Pons (tissue), 1 donor: ENCODE measurements at regions not wholly inside any gene's neighbourhood (a gene's known extent, or its start where the extent isn't known, plus 50 kb on each side); places are given as distances from the start of the nearest gene placed in this dataset.
"Not testable (repeated sequence)": the region's sequence is repeated elsewhere in the genome, so short reads cannot be mapped to it uniquely, and the experiment has no call there.

Source experiments
- DNase-seq: peaks from one replicate; pipeline ENCODE4 v3.0.0-alpha.2; 2016; ENCODE audit warnings: low spot score

DNA sequence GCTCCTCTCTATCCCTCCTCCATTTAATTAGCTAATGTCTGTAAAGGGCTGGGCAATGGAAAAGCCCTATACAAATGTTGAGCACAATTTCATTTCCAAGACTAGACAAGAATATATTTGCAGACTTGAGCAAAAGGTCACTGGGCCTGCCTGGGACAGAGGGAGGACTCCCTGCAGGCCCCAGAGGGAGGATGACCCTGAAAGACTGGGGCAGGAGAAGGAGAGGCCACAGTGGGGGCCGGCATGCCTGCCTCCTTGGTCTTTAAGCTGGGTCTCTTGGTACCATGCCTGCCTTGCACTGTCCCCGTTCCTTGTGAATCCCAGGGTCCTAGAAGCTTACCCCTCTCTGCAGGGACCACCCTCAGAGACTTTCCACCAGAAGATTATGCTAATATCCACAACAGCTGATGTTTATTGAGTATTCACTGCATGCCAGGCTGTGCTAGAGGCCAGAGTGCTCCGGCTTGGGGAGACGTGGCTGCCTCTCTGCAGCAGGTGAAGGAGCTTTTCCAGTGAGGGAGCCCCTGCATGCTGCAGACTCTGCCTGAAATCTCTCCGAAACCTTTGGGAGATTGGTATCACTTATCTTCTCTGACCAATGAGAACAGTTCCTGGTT is 72.7 kb upstream of the HSPA9 start:
- no peak for DNase-seq

DNA sequence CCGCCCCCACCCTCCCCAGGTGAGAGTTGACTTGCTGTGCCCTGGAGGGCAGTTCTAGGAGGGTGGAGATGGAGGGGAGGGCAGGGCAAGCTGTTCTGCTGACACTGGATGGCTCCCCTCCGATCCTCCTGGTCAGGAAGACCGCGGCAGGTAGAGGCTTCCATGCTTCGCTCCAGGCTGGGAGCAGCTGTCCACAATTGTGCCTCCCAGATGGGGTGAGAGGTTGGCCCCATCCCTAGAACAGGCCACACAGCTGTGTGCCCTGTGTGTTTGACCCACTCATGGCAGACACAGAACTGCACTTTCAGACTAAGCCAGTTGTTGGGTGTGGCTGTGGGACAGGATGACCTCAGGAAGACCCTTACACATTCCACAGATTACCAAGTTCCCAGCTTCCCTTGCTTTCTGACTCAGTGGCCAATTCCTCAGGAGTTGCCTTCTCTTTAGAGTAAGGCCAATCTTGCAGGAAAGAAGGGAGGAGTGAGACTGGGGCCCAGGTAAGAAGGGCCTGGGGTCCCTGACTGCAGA is 72.1 kb upstream of the HSPA9 start:
- DNase-seq, result no peak

DNA sequence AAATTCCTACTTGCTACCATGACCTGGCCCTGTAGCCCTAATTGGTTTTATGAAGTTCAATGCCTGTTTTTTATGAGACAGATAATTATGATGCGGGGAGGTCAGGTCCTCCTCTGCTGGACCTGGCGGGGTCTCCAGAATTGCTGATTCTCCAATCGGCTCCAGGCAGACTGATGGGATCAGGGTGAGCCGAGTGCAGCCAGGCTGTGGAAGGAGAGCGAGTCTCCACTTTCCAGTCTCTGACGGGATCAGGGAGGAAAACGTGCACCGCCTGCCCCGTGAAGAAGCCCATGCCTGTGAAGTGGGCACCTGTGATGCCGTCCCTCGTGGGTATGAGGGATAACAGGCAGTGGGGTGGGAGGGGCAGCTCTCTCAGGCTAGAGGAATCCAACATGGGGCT is 71.5 kb upstream of the HSPA9 start:
- DNase-seq, result no peak

DNA sequence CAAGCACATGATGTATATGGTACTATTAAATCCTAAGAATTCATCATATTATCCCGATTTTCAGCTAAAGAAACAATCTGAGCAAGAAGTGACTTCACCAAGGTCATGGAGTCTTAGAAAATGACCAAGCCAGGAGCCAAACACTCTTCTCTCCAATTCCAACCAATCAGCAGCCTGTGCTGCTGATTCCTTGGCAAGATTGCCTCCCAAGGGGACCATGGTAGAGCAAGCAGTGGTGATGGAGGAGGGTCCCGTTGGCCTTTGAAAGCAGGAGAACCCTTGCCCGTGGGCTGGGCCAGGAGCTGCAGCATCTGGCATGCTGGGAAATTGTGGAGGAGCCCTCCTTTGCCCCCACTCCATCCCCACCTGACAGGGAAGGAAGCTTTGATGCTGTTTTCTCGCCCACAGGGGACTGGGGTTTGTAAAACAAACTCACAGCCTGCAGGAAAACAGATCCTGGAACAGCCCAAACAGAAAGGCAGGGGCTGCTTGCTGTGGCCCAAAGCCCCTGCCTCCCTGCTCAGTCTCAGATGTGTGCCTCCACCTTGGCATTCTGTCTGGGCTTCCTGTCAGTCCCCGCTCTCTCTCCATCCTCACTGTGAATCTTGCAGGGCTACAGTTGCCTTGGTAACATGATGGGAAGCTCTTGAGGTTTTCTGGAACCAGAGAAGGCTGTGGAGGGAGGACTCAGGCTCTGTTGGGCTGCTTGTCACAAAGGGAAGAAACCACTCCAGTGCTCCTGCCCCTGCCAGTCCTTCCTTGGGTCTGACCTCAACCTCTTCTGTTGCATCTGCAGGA is 70.8 kb upstream of the HSPA9 start:
- DNase-seq, result no peak

DNA sequence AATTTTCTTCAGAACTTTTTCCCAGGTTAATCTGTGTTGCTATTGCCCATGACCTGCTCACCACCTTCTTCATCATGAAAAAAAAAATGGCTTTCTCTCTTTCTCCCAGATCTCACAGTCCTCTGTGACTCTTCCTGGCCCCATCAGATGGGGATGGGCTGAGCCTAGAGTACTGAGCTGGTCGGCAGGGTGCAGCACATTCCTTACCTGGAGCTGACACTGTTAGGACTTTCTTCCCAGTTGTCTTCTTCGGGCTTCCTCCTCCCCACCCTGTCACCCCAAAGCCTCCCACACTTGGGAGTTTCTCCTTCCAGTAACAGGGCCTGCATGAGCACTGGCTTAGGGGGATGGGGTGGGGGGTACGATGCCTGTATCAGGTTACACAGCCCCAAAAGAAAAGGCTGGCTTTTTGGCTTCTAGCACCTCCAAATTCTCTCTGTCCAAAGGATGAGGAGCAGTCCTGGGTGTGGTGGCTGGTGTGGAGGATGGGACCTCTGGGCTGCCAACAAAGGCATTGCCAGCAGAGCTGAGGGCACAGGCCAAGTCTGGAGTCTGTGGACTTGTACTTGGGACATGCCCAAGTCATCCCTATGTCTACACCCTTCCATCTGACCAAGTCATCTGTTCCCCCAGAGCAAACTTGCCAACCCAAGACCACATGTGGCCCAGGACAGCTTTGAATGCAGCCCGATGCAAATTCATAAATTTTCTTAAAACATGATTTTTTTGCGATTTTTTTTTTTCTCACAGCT is 68.0 kb upstream of the HSPA9 start:
- no peak for DNase-seq

DNA sequence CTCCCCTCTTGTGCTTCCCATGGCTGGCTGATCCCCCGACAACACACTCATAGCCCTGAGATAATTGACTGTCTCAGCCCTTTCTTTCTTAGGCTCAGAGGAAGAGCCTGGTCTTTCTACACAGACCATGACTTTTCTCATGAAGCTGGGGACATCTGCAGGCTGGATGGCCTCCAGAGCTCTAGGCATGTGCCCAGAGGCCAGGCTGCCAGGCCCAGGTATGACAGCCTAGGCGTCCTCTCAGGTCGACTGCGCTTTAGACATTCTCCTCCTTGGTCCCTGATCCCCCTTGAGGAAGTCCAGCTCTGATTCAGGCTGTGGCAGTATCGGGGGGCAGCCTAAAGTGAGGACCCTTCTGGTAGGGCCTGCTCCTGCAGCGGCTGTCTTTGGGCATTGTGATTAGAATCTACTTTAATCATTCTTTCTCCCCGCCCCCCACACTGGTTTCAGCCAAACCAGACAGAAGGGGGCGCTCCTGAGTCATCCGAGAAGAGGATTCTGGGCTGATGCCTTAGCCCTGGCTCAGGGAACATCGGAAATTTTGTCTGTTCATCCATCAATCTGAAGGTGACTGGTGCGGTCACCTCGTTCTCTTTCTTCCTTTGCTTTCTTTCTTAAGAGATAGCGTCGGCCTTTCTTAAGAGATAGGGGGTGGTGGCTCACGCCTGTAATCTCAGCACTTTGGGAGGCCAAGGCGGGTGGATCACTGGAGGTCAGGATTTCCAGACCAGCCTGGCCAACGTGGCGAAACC is 66.5 kb upstream of the HSPA9 start:
- DNase-seq, result peak; percentile 65

DNA sequence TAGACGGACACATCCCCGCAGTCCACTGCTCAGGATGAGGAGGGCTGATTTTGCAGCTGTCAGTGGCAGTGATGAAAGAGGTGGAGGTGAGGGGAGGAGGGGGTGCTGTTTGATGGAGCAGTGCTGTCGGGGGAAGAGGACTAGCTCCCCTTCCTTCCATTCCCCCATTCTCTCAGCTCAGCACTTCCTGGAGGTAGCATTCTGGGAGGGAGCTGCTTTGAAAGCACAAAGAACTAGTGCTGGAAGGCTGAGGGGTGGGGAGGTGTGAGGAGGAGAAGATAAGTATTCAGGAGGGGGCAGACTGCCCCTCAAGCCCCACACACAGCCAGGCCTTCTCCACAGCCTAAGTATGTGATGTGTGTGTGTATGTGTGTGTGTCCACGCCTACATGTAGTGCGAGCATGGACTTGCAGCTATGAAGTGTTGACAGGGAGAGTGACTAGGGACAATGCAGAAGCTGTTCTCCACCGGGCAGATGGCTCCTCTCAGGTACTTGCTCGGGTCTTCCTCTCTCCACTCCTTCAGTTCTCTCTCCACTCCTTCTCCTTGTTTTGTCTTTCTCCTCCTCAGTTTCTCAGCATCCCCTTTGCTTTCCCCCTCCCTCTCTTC is 65.5 kb upstream of the HSPA9 start:
- no peak for DNase-seq

DNA sequence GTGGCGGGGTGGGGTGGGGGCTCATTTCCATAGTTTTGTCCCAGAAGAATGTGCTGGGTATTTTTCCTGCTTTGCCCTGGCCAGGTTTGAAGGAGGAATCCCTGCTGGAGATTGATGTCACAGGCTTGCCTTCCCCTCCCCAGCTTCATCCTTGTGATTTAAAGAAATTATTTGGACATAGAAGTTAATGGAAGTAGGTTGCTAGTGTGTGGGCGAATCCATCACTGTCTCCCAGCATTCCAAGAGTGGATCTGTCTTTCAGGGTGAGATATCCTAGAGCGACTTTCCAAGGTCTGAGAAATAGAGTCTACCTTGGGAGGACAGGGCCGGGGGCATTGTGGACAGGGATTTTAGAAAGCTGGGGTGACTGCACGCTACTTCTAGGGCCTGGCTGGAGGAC is 64.9 kb upstream of the HSPA9 start:
- no peak for DNase-seq

DNA sequence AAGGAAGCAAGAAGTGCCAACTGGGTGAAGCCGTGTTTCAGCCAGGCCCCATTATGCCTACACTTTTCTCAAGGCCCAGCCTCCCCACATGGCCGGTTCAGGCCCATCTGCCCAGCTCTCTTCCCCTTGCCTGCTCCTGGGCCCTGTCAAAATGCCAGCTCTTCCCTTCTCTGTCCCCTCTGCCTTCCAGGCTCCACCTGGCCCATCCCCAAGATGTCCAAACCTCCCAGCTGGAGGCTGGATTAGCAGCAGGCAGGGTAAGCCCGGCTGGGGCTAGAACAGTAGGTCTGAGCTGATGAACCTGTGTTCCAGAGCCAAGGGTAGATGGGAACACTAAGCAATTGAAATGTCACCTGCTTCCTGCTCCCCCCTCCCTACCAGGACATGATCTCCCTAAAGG is 64.1 kb upstream of the HSPA9 start:
- DNase-seq, result no peak

DNA sequence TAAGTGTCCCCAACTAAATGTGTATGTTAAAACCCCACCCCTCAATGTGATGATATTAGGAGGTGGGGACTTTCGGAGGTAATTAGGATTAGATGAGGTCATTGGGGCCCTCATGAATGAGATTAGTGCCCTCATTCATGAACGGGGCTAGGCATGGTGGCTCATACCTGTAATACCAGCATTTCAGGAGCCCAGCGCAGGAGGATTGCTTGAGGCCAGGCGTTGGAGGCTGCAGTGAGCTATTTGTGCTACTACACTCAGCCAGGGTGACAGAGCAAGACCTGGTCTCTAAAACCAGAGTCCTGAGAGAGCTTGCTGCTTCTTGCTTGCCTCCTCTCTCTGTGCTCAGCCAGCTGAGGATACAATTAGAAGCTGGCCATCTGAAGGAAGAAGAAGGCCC is 62.1 kb upstream of the HSPA9 start:
- DNase-seq, result no peak

DNA sequence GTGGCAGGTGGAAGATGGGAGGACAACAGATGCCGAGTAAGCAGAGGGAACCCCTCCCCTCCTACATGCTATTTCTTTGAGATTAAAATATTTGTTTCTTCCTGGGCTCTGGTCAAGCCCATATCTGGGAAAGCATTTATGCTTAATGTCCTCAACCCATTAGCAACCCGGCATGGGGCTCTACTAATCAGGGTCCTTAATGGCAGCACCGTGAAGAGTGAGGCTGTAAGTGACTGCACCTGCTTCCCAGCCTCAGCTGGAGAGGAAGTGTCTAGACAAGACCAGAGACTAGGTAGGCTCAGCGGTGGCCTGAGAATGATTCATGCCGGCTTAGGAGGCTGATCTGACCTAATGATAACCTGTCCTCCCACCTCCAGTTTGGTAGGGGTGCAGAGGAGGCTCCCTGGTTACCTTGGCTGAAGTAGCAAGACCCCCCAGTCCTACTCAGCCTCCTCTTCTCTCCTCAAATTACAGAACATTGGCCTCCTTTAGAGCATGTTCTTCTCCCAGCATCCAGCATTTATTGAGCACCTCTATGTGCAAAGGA is 61.3 kb upstream of the HSPA9 start:
- DNase-seq, result no peak

DNA sequence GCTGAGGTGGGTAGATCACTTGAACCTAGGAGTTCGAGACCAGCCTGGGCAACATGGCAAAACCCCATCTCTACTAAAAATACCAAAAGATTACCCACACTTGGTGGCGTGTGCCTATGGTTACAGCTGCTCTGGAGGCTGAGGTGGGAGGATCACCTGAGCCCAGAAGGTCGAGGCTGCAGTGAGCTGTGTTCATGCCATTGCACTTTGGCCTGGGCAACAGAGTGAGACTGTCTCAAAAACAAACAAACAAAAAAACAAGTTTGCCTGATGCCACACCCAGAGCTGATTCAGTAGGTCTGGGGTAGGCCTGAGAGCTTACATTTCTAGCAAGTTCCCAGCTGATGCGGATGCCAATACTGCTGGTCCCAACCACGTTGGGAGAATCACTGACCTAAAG is 60.5 kb upstream of the HSPA9 start:
- DNase-seq, result no peak

DNA sequence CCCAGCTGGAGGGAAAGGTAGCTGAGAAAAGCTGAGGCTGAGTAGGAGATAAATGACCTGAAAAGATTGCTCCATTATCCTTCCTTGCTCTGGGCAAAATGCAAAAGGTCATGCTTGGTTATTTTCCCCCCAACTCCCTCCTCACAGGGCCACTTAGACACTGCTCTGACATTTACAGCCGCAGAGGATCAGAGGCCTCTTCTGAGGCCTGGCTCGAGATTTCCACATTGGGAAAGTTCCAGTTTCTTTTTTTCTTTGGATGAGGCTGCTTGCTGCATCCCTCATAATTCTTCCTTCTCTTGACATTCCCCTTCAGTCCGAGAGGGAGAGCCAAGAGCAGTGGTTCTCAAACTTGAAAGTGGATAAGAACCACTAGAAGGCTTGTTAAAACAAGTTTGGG is 60.1 kb upstream of the HSPA9 start:
- no peak for DNase-seq

DNA sequence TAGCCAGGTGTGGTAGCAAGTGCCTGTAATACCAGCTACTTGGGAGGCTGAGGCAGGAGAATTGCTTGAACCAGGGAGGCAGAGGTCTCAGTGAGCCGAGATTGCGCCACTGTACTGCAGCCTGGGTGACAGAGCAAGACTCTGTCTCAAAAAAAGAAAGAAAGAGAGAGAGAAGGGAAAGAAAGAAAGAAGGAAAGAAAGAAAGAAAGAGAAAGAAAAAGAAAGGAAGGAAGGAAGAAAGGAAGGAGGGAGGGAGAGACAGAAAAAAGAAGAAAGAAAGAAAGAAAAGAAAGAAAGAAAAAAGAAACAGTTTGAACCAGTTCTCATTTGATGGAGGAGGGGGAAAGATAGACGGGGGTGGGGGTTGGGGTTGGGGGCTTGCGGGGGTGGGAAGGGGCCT is 59.6 kb upstream of the HSPA9 start:
- DNase-seq, result not testable (repeated sequence)

DNA sequence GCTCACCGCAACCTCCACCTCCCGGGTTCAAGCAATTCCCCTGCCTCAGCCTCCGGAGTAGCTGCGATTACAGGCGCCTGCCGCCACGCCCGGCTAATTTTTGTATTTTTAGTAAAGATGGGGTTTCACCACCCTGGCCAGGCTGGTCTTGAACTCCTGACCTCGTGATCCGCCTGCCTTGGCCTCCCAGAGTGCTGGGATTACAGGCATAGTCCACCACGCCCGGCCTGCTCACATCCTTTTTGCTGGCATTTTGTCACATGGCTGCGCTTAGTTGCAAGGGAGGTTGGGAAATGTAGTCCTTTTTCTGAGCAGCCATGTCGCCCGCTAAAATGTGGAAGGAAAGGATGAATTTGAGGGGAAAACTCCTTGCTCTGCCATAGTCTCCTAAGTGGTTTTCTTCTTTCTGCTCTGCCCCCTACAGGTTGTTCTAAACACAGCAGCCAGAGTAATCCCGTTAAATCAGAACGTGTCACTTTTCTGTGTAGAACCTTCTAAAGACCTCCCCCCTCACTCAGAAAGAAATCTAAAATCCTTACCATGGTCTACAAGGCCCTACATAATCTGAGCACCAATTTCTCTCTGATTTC is 57.8 kb upstream of the HSPA9 start:
- peak; percentile 87 for DNase-seq

DNA sequence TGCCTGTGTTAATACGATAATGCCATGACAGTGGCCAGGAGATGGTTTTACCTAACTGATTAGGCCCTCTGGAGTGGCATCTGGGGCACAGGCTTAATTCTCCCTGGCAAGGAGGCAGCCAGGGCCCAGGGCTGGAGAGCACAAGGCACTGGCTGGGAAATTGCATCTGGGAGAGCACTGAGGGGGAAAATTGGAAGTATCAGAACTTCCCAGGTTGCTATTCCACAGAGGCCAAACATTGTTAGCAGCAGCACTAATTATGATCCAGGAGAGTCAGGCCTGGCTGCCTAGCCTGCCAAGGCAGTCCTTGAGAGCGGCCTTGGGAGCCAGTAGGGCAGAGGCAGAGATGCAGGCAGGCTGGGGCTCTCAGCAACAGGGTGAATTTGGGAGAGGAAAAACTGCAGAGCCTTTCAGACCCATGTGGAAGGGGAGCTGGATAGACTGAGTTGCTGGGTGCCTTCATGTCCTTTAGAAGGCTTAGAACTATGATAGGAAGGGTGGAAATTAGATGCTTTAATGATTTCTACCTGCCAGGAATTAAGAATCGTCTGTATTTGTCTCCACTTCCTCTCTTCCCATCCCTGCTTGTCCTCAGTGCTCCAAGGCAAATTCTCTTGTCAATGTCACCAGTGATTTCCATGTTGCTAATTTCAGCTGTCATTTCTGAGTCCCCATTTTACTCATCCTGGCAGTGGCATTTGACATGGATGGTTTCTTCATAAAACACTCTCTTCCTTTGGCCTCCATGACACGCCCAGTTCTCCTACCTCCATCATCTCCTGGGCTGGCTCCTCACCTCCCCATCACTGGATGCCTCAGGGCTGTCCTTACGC is 56.1 kb upstream of the HSPA9 start:
- DNase-seq, result no peak

DNA sequence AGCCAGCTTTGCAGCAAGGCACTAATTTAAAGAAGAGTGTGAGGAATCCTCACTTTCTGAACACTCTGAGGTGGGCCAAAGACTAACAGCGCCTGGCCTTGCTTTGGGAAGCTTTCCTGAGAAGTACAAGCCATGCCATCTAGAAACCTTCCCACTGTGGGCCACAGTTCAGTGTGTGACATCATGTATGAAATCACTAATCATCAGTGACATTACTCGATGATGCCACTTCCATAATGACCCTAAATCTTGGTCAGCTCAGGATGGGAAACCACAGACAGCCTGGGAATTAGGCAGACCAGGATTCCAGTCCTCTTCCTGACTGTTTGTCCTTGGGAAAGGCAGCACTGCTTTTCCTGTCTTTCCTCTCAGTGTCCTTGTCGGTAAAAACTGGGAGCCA is 54.2 kb upstream of the HSPA9 start:
- no peak for DNase-seq

DNA sequence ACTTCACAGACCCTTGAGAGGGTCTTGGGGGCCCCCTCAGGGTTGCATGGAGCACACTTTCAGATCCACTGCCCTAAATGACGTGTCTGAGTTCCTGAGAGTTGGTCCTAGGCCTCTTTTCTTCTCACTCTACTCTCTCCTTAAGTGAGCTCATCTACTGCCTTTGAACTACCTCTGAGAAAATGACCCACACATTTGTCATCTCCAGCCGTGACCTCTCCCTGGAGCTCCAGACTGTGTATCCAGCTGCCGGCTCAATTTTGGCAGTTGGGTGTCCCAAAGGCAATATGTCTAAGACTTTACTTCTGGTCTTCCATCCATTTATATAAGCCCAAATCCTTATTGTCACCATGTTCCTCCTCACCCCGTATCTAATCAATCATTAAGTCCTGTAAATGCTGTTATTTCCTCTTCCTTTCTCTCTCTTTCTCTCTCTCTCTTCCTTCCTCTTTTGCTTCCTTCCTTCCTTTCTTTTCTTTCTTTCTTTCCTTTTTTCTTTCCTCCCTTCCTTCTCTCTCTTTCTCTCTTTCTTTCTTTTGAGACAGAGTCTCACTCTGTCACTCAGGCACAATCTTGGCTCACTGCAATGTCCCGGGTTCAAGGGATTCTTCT is 51.2 kb upstream of the HSPA9 start:
- no peak for DNase-seq

DNA sequence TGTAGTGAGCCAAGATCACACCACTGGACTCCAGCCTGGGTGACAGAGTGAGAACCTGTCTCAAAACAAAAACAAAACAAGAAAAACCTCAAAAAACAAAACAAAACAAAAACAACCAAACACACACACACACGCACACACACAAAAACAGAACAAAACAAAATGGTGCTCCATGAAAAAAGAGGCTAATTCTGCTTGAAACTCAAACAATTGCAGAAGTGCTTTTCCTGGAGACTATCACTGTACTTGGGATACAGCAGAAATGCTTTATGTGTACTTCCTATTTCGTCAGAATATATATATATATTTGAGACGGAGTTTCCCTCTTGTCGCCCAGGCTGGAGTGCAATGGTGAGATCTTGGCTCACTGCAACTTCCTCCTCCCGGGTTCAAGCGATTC is 49.9 kb upstream of the HSPA9 start:
- DNase-seq, result no peak
